Eye (tissue), 1 donor: ENCODE measurements at regions not wholly inside any gene's neighbourhood (a gene's known extent, or its start where the extent isn't known, plus 50 kb on each side); places are given as distances from the start of the nearest gene placed in this dataset.
"Not testable (repeated sequence)": the region's sequence is repeated elsewhere in the genome, so short reads cannot be mapped to it uniquely, and the experiment has no call there.

Experiments used
- DNase-seq: peaks from one replicate; pipeline ENCODE4 v3.0.0-alpha.2; 2015

DNA sequence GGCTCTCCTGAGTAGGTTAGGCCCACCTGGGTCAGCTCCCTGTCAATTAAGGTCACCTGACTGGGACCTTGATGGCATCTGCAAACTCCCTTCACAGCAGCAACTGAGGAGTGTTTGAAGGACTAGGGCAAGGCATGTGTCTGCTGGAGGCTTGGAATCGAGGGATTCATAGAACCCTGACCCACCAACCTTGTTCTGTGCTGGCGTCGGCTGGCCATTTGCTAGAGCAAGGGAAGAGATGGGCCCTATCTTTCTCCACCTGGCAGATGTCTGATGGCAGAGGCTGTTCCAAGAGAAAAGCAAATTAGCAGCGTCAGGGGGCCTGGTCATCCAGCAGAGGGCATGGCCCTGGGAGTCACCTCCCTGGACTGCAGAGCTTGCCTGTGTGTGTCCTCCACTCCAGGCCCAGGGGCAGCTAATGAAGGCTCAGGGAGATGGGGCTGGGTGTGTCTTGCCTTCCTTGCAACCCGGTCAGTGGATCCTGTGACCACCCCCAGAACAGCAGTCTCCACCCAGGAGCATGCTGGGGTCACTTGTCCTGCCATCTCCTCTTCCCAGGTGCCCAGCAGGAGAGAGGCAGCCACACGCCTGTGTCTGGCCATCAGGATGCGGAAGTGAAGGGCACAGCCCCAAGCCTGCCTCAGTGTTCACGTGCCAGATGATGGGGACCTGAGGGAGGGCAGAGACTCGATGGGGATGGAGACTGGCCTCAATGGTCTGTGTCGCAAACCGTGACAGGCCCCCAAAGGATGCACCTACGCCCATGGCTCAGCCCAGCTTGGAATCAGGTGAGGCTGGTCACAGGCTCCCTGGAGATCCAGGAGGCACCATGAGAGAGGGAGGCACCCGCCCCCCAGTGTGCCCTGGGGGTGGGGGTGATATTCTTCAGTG is 53.9 kb downstream of the BARX1 start:
- DNase-seq = no peak

DNA sequence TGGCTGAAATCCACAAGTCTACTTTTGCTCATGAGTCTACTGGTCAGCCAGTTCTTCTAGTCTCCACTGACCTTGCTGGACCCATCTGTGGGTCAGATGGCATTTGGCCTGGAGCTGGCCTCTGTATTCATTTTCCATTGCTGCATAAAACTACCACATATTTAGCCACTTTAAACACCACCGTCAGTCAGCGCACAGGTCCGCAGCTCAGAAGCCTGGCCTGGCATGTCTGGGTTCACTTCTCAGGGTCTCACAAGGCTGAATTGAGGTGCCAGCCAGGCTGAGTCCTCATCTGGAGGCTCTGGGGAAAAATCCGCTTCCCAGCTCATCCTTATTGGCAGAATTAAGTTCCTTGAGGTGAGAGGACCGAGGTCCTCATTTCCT is 54.7 kb downstream of the BARX1 start:
- DNase-seq = no peak

DNA sequence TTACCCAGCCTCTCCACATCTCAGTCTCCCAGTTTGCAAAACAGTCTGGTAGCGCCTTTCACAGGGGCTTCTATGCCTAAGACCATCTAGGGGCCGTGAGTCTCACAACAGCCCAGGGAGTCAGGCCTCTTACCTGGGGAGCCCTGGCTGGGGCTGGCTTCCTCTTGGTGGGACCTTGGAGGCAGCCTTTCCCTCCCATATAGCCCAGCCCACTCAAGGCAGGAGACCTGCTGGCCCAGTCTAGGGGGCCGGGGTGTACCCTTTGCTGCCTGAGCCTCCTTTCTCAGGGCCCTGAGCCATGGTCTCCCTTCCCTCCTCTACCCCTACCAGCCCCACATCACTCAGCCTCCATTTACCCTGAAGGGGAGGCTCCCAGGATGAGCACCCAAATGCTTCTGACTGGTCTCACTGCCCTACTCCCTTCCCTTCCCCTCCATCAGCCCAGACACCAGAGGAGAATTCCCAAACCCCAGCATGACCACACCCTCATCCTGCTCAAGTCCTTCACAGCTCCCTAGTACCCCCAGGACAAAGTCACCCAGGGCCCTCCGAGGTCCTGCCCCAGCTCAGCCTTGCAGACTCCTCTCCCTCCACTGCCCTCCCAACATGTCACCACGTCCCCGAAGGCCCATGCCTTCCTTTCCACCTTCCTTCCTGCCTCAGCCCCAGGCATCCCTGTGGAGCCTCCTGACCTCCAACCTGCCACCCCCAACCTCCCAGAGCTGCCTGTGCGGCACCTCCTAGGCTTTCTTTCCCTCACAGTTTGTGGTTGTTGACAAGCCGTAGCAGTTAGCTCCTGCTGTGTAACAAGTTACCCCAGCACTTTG is 55.3 kb downstream of the BARX1 start:
- DNase-seq = no peak

DNA sequence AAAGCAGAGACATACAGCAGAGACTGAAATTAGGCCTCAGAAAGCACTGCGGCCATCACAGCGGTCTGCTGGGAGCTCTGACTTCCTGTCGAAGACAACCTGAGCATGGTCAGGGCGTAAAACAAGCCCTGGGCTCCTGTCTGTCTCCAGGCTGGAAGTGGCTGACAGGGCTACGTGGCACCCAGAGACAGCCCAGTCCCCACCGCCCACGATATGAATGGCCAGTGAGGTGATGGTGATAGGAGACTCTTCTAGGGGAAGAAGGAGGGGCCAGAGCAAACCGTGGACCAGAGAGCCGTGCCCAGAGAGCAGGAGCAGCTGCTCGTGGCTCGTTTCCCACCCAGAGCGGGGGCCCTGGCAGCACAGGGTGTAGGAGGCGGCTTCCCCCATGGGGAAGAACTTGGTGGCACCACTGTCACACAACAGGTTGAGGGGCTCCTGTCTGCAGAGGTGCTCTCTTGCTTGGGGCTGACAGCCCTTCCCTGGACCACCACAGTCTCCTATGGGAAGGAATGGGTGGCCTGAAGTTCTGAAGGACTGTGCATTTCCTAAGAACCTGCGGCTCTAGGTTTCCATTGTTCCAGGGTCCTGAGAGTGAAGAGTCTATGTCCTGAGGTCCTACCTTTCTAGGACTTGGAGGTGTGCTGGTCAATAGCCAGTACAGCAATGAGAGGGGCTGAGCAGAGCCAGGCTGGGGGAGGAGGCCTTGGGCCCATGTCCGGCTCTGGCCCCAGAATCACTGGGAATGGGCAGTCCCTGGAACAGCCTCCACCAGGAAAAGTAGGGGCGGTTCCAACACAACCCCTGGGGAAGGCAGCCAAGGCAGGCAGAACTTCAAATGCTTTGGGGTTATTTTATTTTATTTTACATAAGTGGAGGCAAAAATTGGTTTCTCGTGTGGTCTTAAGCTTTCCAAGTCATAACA is 56.4 kb downstream of the BARX1 start:
- peak; percentile 34 for DNase-seq

DNA sequence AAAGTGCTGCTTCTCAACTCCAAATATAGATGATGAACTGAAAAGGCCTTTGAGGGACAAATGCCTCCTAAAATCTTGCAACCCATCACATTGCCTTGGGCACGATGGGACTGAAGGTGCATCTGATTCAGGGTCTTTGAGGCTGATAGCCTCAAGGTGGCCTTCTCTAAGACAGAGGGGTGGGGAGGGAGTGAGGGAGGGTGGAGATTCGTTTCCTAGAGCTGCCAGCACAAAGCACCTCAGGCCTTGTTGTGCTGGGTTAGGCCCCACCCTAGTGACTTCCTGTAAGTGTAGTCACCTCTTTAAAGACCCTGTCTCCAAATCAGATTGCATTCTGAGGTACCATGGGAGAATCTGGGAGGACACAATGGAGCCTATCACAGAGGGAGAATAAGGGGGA is 57.1 kb downstream of the BARX1 start:
- DNase-seq = no peak

DNA sequence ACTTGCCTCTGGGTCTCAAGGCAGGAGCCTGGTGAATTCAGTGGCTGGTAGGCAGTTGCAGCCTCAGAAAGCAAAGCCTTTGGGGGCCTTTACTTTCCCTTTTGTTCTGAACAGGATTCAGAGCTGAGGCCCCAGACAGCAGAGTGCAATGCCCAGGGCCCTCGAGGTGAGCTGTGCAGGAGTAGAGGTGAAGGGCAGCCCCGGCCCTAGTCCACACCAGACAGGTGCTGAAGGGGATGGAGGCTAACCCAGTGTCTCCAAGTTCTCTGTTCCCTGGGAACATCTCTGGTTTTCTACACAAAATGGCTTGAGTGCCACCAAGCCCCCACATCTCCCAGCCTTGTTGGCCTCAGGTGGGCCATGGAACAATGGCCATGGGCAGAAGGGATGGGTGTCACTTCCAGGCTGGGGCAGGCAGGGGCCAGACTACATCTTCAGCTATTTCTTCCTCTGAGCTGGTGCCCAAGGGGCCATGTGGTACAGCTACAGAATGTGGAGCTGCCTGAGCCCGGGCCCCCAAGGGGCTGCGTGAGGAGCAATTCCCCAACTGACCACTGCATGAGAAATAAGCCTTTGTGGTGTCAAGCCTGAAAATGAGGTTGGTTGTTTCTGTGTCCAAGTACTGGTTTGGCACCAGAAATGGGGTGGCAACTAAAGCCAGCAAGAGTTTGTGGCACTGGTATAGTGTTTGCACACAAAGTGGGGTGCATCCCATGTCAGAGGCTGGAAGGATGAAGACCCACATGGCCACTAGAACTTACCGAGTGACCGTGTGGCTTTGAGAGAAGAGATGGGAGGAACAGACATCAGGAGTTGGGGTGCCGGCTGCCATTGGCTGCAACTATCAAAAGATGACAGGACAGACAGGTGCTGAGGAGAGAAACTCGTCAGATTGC is 57.8 kb downstream of the BARX1 start:
- no peak for DNase-seq

DNA sequence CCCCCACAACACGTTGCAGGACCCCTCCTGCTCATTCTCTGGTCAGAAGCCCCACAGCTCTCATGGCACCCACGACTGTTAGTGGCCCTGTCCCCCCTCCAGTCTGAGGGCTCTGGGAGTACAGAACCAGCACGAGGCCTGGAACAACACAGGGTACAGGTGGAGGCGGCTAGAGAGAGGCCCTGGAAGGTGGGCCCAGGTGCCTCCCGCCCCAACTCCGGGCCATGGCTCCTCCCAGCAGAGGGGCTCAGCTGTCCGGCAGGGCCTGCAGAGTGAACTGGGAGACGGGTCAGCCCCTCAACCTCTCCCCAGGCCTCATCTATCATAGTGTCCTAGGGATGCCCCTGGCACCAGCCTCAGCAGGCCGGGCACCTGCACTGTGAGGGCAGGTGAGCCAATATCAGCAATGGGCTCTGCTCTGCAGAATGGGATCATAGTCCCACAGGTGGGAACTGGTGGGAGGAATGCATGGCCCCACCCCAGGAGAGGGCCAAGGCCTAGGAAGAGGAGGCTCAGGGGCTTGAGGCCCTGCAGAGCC is 58.6 kb downstream of the BARX1 start:
- no peak for DNase-seq

DNA sequence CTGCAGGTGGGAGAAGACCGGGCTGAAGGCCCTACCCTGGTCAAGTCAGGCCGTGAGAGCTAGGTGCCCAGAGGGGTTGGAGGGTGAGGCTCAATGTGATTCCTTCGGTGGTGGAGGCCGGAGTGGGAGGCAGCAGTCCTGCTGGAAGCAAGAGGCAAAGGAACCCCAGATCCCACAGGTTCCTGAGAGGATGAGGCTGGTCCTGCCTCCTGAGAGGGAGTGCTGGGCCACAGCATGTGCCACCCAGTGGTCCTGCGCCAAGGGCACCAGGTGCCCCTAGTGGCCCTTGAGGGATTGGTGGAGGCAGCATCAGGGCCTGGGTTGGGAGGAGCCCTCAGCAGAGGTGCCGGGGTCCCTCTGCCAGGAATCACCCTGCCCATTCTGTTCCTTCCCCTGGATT is 59.1 kb downstream of the BARX1 start:
- no peak for DNase-seq

DNA sequence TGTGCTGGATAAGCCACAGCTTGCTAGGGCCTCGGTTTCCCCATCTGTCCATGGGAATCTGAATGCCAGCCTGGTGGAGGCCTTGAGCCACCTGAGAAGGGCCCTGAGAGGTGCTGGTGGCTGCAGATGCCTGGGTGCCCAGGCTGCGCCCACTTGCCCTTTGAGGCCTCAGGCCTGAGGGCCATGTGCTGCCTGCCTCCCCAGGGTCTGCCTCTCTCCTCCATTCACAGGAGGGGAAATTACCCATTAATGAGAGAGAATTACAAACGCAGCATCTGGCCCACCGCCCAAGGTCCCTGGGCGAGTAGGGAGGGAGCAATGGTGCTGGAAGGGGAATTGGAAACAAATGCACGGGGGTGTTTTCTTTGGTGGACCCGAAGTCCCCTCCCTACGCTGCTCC is 59.6 kb downstream of the BARX1 start:
- no peak for DNase-seq

DNA sequence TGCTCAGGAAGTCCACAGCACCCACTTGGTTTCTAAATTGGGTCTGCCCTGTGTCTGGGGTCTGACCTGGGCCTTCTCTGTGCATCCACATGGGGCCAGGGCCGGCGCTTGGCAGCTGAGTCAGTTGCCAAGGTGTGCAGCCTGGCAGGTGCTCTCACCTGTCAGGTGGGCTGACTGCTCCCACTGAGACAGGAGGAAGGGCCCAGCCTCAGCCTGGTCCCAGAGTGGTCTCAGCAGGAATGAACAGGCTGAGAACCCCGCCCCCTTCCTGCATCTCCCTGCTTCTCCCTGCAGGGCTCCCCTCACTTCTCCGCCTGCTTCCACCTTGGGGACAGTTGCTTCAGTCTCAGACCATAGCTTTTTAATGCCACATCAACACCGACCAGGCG is 60.5 kb downstream of the BARX1 start:
- no peak for DNase-seq

DNA sequence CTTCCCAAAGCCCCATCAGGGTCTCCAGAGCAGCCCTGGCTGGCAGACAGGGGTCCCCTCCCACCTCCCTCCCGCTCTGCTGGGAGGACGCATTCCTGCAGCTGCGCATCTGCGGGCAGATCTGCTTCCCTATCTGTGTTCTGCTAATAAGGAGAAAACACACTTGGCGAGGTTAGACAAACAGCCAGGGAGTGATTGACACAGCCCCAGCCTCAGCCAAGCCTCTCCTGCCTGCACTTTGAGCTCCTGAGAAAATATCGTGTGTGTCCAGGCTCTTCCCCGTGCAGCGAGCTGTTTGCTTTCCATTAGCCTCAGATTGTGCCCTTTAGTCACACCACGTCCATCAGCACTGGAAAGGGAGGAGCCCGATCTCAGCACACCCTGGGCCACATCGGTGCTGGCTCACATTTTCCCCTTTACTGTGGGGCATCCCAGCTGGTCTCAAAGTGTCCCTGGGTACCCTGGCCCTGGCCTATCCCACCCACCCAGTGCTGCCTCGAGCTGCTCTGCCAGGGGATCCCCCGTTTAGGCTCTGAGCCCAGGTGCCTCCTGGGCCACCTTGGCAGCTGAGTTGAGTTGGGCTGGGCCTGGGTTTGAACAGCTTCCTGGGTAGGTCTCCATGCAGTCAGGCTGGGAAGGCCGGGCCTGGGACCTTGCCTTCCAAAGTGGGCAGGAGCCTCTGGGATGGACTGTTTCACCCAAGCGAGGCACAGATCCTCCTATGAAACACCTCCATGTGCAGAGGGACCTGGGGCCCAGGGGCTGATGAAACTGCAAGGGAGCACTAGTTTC is 61.1 kb downstream of the BARX1 start:
- DNase-seq = no peak

DNA sequence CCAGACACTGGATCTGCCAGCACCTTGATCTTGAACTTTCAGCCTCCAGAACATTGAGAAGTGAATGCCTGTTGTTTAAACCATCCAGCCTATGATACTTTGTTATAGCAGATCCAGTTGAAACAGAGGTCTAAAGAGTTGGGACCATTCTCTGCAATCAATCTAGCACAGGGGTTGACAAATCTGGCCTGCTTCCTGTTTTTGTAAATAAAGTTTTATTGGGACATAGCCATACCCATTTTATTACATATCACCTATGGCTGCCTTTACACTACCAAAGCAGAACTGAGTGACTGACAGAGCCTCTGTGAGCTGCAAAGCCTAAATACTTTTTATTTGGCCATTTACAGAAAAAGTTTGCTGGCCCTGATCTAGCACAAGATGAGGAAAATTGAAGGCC is 62.0 kb downstream of the BARX1 start:
- no peak for DNase-seq

DNA sequence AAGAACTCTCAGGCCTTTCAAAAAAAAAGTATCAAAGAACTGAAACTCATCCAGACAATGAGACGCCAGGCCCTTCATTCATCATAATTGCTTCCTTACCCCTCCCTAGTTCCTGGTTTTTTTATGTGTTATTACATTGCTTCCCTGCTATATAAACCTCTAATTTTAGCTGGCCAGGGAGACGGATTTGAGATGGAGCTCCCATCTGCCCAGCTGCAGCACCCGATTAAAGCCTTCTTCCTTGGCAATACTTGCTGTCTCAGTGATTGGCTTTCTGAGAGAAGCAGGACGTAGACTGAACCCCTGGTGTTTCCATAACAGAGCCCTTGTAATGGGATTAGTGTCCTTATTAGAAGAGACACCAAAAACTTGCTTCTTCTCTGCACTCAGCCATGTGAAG is 62.4 kb downstream of the BARX1 start:
- DNase-seq = no peak

DNA sequence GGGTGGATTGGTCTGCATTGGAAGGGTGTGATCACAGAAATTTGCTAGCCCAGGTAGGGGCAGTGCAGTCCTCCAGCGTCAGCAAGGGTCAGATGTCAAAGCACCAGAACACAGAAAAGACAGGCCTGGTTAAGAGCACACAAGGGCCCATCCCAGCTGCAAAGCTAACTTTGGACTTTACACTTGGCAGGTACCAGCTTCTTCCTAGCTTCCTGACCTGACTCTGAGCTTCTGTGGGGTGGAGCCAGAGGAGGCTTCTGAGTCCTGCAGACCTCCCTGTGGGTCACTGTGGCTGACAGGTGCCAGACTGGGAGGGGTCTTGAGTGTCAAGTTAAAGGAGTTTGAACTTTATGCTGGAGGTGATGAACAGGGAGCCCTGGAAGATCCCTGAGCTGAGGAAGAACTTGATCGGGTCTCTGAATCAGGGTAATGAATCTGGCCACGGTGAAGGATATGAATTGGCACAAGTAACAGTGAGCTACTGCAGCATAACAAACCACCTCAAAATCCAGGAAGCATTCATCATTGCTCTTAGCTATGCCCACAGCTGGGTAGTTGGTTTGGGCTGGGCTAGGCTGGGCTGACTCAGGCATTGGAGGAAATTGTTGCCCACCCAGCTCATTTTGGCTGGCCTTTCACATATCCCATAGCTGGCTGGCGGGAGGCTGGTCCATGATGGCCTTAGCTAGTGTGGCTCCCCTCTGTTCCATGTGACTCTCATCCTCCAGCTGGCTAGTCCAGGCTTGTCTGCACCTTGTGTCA is 63.4 kb downstream of the BARX1 start:
- DNase-seq = no peak

DNA sequence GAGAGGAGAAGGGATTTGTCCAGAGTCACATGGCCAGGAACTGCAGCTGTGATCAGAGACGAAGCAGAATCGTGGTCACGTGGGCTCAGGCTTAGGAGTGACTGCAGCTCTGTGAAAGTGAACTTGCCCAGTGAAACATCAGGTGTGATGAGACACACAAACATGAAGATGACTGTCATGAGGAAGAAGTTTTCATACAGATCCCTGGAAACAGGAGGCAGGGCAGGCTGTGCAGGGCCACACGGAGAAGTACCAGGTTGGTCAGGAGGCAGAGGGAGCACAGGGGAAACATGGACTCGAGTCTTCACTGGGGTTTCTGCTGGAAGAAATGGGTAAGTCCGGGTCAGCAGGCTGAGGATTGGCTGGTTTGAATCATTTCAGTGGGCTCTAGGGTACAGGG is 64.1 kb downstream of the BARX1 start:
- DNase-seq = no peak

DNA sequence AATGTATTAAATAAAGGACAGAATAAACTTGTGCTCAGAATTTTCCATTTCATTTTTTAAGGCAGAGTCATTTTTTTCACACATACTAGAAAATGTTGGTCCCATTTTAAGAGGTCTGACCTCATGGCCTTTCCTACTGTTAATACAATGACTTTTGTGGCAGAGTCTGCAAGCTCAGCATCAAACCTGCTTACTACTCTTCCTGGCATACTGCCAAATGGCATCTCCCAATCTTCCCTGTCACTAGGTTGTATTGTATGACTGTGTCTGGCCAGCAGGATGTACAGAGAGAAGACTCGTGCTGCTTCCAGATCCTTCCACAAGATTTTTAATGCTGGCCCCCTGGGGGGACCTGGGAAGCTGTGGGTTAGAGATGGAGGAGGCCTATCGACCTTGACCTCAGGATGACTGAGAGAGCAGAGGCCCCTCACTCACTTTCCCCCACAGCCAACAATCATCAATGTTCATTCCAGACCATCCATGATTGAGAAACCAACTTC is 64.7 kb downstream of the BARX1 start:
- DNase-seq = no peak

DNA sequence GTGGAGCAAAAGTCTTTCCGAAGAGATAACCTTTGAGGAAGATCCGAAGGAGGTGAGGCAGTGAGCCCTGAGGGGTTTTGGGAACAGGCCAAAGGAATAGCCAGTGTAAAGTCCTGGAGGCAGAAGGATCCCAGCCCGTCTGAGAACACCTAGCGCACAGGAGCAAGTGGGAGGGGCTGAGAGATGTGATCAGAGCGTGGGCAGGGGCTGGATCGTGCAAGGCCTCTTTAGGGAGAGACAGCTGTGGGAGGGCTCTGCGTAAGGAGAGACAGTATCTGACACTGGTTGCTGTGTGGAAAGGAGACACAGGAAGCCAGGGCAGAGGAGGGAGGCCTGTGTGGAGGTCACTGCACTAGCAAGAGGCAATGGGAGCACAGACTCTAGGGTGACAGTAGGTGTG is 68.2 kb downstream of the BARX1 start:
- no peak for DNase-seq

DNA sequence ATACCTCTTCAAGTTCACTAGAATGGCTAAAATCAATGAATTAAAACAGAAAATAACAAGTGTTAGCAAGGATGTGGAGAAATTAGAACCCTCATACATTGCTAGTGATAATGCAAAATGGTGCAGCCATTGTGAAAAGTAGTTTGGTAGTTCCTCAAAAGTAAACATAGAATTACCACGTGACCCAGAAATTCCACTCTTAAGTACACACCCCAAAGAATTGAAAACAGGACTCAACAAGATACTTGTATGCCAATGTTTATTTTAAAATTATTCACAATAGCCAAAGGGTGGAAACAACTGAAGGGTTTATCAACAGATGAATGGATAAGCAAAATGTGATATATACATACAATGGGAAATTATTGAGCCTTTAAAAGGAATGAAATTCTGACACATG is 70.3 kb downstream of the BARX1 start:
- no peak for DNase-seq

DNA sequence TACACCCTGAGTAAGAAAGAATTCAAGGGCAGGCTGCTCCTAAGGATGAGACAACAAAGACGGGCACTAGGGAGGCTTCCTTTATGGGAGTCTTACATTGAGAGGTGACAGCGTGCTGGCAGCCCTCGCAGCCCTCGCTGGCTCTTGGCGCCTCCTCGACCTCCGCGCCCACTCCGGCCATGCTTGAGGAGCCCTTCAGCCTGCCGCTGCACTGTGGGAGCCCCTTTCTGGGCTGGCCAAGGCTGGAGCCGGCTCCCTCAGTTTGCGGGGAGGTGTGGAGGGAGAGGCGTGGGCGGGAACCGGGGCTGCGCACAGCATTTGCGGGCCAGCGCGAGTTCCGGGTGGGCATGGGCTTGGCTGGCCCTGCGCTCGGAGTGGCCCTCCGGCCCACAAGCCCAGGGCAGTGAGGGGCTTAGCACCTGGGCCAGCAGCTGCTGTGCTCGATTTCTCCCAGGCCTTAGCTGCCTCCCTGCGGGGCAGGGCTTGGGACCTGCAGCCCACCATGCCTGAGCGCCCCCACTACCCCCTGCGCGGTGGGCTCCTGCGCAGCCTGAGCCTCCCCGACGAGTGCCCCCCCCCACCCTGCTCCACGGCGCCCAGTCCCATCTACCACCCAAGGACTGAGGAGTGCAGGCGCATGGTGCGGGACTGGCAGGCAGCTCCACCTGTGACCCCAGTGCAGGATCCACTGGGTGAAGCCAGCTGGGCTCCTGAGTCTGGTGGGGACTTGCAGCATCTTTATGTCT is 75.3 kb downstream of the BARX1 start:
- DNase-seq = not testable (repeated sequence)
